K562 (cell line): ENCODE measurements at regions not wholly inside any gene's neighbourhood (a gene's known extent, or its start where the extent isn't known, plus 50 kb on each side); places are given as distances from the start of the nearest gene placed in this dataset.

ENCODE experiments used
- ATAC-seq: fragments of 200-7000 bp; cut with Tn5 transposase; 3 replicates; pipeline ENCODE4 v1.9.1; 2020; ENCODE audit warnings: moderate library complexity
- BruUV-seq: library from RNA; stranded (reverse); fragments of 400-500 nt; replicated peaks from 2 replicates; lab custom pipeline; 2021; lab: Mats Ljungman, UMichigan
- CTCF ChIA-PET: fragments of 300-600 bp; formaldehyde crosslinking; extraction: SDS; loops from one replicate; lab custom pipeline; 2021; ENCODE audit warnings: low intra/inter-chr PET ratio; lab: Yijun Ruan, JAX
- POLR2A ChIA-PET: fragments of 300-600, 350-650 bp; sonication (Branson Sonifier 250); formaldehyde crosslinking; extraction: SDS; loops from one replicate; lab custom pipeline; 2021; ENCODE audit warnings: antibody characterized with exemption, inconsistent platforms; lab: Yijun Ruan, JAX
- DNase-seq, 4 experiments: peaks; one replicate each; pipeline versions ENCODE4 v3.0.0 to v3.0.0-alpha.2; 2011 to 2018; ENCODE audit warnings: low spot score in 3 of 4, mixed read lengths in 3 of 4; ENCODE audit errors: extremely low read depth in 1 of 4
- FAIRE-seq: peaks from 2 replicates; lab custom pipeline; 2011; peaks lifted over from hg19 to GRCh38; lab: Jason Lieb, UNC
- H2AFZ ChIP-seq: 2 replicates; pipeline ENCODE4 v1.6.0; 2011; ENCODE audit warnings: low read depth, low read length, control low read depth, inconsistent platforms
- H3K27ac ChIP-seq: fragments of 200-600 bp; 3 replicates; pipeline ENCODE4 v1.8.0; 2011; ENCODE audit warnings: low read depth, mild to moderate bottlenecking, control low read depth, inconsistent platforms, low read length, moderate library complexity, mixed read lengths; ENCODE audit errors: extremely low read depth
- H3K27me3 ChIP-seq, 2 experiments: fragments of 300-600 bp in 1 of 2; 2 replicates in 1 of 2; 3 replicates in 1 of 2; pipeline versions ENCODE4 v1.6.0 to v1.8.0; 2011; ENCODE audit warnings: inconsistent platforms in 2 of 2, low read length in 2 of 2, mild to moderate bottlenecking in 1 of 2, mixed read lengths in 1 of 2, moderate library complexity in 1 of 2; ENCODE audit not compliant: control insufficient read depth in 2 of 2, insufficient read depth in 2 of 2
- H3K36me3 ChIP-seq: fragments of 300-600 bp; 3 replicates; pipeline ENCODE4 v1.8.0; 2011; ENCODE audit warnings: mild to moderate bottlenecking, low read length, inconsistent platforms; ENCODE audit not compliant: control insufficient read depth, insufficient read depth
- H3K4me1 ChIP-seq, 2 experiments: fragments of 200-600 bp in 1 of 2; replicated peaks in 1 of 2; 2 replicates in 1 of 2; 3 replicates in 1 of 2; pipeline versions ENCODE4 v1.5.1 to v1.8.0; 2011; ENCODE audit warnings: inconsistent platforms in 2 of 2, low read length in 2 of 2, mild to moderate bottlenecking in 1 of 2, mixed read lengths in 1 of 2, moderate library complexity in 1 of 2; ENCODE audit not compliant: control insufficient read depth in 2 of 2, insufficient read depth in 2 of 2
- H3K4me2 ChIP-seq: 2 replicates; pipeline ENCODE4 v1.6.1; 2011; ENCODE audit warnings: low read length, control low read depth, inconsistent platforms, mixed read lengths; ENCODE audit not compliant: insufficient read depth
- H3K4me3 ChIP-seq: fragments of 200-600 bp; sonication (generic), shearing (Covaris generic); 2 replicates; pipeline ENCODE4 v1.5.1; 2016; ENCODE audit warnings: control low read depth, inconsistent platforms
- H3K79me2 ChIP-seq: fragments of 200-600 bp; 3 replicates; pipeline ENCODE4 v1.8.0; 2011; ENCODE audit warnings: low read length, inconsistent platforms; ENCODE audit not compliant: control insufficient read depth, insufficient read depth
- H3K9ac ChIP-seq, 2 experiments: 2 replicates each; pipeline versions ENCODE4 v1.6.0 to v1.6.1; 2011; ENCODE audit warnings: low read depth in 2 of 2, low read length in 2 of 2, control low read depth in 1 of 2, inconsistent platforms in 1 of 2, mild to moderate bottlenecking in 1 of 2, mixed read lengths in 1 of 2; ENCODE audit not compliant: insufficient read depth in 1 of 2
- H3K9me1 ChIP-seq: one replicate; pipeline ENCODE4 v1.6.0; 2011; ENCODE audit warnings: inconsistent platforms, mild to moderate bottlenecking, low read length, moderate library complexity; ENCODE audit not compliant: control insufficient read depth, insufficient read depth
- H3K9me3 ChIP-seq: replicated peaks from 2 replicates; pipeline ENCODE4 v1.5.1; 2011; ENCODE audit warnings: low read depth, low read length, inconsistent platforms; ENCODE audit not compliant: control insufficient read depth, insufficient read depth
- H4K20me1 ChIP-seq: replicated peaks from 2 replicates; pipeline ENCODE4 v1.6.1; 2011; ENCODE audit warnings: low read length, inconsistent platforms, mixed read lengths; ENCODE audit not compliant: control insufficient read depth, insufficient read depth
- ZSCAN29 ChIP-seq: fragments of 450-650 bp; IDR thresholded peaks from 2 replicates; pipeline ENCODE4 v1.6.1; 2017
- WGBS: fragments of 100-300 bp; shearing (Covaris generic); methylation state at CpG from one replicate; pipeline ENCODE4 v1.1.6; 2016; ENCODE audit warnings: low coverage, mixed read lengths; ENCODE audit not compliant: insufficient coverage; ENCODE audit errors: missing lambda C conversion rate; 5-methylcytosine and 5-hydroxymethylcytosine counted together
- in situ Hi-C: fragments of 300-500 bp; cut with MboI; formaldehyde crosslinking; loops from 4 replicates; pipeline ENCODE4 v1.15.0; 2018; ENCODE audit warnings: inconsistent platforms, mixed read lengths
- intact Hi-C: fragments of 100-400 bp; cut with micrococcal nuclease; formaldehyde crosslinking; loops from 2 replicates; pipeline ENCODE4 v1.14.2; 2022
- TF ChIP-seq, protein P1 (sequence below), 2 experiments: fragments of 450-650 bp; IDR thresholded peaks; 2 replicates each; pipeline ENCODE4 v1.6.1; 2018; ENCODE audit warnings: mild to moderate bottlenecking in 2 of 2, low read depth in 1 of 2; ENCODE audit not compliant: partially characterized antibody in 2 of 2

DNA sequence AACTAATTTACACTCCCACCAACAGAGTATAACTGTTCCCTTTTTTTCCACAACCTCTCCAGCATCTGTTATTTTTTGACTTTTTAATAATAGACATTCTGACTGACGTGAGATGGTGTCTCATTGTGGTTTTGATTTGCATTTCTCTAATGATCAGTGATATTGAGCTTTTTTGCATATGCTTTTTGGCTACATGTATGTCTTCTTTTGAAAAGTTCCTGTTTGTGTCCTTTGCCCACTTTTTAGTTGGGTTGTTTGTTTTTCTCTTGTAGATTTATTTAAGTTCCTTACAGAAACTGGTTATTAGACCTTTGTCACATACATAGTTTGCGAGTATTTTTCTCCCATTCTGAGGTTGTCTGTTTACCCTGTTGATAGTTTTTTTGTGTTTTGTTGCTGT lies 375.2 kb downstream of the MATN1 start:
- no peaks in the 10 kb centered on the region for H3K27me3 ChIP-seq
- FAIRE-seq: no peak
- no peaks in the 10 kb centered on the region for H4K20me1 ChIP-seq
- H3K9me3 ChIP-seq: no peaks in the 10 kb centered on the region
- no TSS peak for BruUV-seq
- intact Hi-C loops: no loop called here
- 0% methylated on average over 2 of the region's 2 CpGs for WGBS
- no peak for ATAC-seq
- H2AFZ ChIP-seq: no peak overlapping the region
- no peaks in the 10 kb centered on the region for H3K36me3 ChIP-seq
- CTCF ChIA-PET: no interaction called here
- H3K9ac ChIP-seq: no peak overlapping the region
- H3K27ac ChIP-seq: no peak overlapping the region
- H3K4me3 ChIP-seq: no peak overlapping the region
- H3K79me2 ChIP-seq: no peaks in the 10 kb centered on the region
- H3K4me2 ChIP-seq: no peak overlapping the region
- H3K4me1 ChIP-seq: no peaks in the 10 kb centered on the region
- POLR2A ChIA-PET: interaction anchor here (1.0 kb wide), 1 partner anchor 16 kb away, joined by 3 read pairs; no protein-coding TSS in a partner anchor
- TF ChIP-seq, protein P1, sequence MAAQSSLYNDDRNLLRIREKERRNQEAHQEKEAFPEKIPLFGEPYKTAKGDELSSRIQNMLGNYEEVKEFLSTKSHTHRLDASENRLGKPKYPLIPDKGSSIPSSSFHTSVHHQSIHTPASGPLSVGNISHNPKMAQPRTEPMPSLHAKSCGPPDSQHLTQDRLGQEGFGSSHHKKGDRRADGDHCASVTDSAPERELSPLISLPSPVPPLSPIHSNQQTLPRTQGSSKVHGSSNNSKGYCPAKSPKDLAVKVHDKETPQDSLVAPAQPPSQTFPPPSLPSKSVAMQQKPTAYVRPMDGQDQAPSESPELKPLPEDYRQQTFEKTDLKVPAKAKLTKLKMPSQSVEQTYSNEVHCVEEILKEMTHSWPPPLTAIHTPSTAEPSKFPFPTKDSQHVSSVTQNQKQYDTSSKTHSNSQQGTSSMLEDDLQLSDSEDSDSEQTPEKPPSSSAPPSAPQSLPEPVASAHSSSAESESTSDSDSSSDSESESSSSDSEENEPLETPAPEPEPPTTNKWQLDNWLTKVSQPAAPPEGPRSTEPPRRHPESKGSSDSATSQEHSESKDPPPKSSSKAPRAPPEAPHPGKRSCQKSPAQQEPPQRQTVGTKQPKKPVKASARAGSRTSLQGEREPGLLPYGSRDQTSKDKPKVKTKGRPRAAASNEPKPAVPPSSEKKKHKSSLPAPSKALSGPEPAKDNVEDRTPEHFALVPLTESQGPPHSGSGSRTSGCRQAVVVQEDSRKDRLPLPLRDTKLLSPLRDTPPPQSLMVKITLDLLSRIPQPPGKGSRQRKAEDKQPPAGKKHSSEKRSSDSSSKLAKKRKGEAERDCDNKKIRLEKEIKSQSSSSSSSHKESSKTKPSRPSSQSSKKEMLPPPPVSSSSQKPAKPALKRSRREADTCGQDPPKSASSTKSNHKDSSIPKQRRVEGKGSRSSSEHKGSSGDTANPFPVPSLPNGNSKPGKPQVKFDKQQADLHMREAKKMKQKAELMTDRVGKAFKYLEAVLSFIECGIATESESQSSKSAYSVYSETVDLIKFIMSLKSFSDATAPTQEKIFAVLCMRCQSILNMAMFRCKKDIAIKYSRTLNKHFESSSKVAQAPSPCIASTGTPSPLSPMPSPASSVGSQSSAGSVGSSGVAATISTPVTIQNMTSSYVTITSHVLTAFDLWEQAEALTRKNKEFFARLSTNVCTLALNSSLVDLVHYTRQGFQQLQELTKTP (IDR thresholded peaks at IDR 0.05; ENCODE audit: low read depth in 1 of 2, partially characterized antibody in 2 of 2): peak in 1 of 2 experiments; percentile 90
- TF ChIP-seq ZSCAN29: no peak
- no peaks in the 10 kb centered on the region for H3K9me1 ChIP-seq
- DNase-seq: no peak
- in situ Hi-C loops: no loop called here
